ENCODE measurements at regions not wholly inside any gene's neighbourhood (a gene's known extent, or its start where the extent isn't known, plus 50 kb on each side); places are given as distances from the start of the nearest gene placed in this dataset.

DNA sequence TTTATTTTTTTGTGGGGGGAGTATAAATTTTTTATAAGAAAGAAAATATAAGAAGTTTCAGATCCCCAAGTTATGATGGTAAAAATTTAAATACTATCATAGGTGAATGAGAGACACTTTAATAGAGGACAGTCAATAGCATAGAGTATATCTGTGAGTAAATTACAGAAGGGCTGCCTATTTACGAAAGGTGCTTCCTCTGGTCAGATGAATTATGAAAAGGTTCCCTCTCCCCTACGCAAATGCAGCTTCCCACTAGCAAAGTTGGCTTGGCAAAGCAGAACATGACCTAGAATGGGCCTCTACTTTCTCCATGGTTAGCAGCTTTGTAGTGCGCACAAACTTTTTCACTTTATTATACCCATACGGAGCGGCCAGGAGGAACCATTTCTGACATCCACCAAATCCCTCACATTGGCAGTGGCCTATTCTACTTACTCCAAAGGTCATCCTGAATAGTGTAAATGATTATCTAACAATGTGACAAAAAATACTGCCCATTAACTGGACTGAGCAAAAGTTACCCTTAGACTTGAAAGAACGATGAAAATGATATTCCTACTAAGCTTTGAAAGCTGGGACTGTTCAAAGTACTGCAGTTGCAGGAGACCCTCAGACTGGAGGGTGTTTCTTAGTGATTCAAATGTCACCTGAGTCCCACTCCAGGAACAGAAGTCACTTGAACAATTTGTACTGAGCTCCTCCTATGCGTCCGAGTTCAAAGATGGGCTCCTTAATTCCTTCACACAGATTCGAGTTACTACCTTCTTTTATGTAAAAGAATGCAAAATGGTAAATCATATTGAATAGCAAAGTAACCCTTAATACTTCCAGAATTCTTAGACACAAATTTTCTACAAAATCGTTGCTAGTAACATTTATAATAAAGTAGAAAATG, 148.5 kb downstream of the NOL4 start:
- no peak for ATAC-seq

GRCh38 chr18:34061226-34061625, 163.5 kb downstream of the NOL4 start:
- no peak for ATAC-seq

DNA sequence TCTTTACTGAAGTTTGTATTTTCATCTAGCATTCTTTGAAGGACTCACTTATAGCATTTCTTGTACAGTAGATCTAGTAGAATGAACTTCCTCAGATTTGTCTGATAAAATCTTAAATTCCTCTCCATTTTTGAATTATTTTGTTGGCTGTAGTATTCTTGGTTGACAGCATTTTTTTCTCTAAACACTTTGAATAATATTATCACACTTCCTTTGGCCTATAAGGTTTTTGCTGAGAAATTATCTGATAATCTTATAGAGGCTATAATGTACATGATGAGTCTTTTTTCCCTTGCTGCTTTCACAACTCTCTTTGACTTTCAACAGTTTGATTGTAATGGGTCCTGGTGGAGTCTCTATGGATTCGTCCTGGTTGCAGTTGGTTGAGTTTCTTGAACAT, 169.5 kb downstream of the NOL4 start:
- ATAC-seq, result no peak

DNA sequence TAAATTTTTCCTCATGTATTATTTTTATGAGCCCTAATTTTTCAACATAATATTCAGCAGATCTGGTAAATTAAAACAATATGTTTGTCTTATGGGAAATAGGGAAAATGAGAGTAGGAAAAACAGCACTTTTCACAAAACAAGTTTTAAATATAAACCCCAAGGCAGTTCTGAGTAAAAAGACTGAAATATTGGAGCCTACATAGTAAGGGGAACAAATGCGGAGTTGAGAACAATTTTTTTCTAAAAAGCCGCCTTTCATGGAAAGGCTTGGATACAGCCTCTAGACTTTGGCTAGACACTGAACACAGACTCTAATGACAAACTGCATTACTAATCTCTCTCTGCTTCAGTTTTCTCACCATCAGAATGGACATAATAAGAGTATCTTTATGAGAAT, 174.1 kb downstream of the NOL4 start:
- ATAC-seq, result no peak

DNA sequence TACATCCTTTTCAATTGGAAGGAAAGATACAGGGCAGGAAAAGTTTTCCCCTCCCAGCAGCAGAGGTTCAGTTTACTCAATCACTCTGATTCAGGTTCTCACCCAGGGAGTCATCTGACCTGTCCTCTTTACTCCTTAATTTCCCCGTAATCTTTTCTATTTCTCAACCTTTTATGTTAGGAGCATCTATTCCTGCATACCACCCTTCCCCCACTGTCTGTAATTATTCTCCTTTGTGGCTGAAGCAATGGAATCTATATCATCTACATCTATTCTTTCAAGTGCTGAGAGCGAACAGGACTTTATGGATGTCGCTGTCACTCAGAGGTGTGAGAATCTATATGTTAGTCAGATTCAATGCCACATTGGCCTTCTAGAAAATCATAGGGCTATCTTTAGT, 175.2 kb downstream of the NOL4 start:
- ATAC-seq, result no peak

GRCh38 chr18:34048423-34048822, 176.3 kb downstream of the NOL4 start:
- no peak for ATAC-seq

- no peak for ATAC-seq
Observed at GRCh38 chr18:34042423-34043146, 182.1 kb downstream of the NOL4 start.

DNA sequence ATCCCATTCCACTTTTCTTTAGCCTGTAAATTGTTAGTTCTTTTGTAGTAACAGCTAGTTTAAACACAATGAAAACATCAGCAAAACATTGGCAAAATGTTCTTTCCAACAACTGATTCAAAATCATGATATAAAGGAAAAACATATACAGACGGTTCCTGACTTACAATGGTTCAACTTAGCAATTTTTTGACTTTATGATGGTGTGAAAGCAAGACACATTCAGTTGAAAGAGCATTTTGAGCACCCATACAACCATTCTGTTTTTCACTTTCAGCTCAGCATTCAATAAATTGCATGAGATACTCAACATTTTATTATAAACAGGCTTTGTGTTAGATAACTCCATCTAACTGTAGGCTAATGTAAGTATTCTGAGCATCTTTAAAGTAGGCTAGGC, 185.1 kb downstream of the NOL4 start:
- ATAC-seq, result no peak

DNA sequence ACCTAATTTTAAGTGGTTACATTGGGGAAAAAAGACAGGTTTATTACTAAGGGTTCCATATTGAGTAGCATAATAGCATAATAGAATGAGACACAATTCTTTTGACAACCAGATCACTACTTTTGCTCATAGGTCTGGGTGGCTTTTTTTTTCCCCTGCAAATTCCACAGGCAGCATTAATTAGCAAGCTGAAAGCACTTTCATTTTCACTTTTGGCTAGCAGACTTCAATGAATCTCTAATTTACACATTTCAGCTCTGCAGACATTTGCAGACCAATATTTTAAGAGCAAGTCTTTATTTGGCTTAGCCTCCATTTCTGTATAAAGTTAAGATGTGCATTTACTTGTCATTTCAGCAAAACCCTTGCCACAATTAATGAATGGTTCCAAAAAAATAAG, 185.5 kb downstream of the NOL4 start:
- ATAC-seq, result no peak

DNA sequence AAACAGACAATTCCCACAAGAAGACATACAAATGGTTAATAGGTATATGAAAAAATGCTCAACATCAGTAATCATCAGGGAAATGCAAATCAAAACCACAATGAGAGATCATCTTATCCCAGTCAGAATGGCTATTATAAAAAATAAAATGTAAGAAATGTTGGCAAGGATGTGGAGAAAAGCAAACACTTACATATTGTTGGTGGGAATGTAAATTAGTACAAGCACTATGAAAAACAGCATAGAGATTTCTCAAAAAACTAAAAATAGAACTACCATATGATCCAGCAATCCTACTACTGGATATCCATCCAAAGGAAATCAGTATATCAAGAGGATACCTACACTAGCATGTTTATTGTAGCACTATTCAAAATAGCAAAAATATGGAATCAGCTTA, 186.6 kb downstream of the NOL4 start:
- ATAC-seq, result no peak

DNA sequence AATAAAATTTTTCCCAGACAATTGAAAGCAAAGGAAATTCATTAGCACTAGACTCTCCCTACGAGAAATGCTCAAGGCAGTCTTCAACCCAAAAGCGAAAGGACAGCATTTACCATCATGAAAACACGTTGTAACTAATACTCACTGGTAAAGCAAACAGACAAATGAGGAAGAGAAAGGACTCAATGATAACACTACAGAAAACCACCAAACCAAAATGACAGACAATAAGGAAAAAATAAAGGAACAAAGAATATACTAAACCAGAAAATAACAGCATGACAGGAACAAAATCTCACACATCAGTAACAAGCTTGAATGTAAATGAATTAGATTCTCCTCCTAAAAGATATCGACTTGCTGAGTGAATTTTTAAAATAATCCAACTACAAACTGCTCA, 190.7 kb downstream of the NOL4 start:
- no peak for ATAC-seq

GRCh38 chr18:34031810-34032209, 192.9 kb downstream of the NOL4 start:
- ATAC-seq, result no peak

- ATAC-seq, result no peak
Observed at GRCh38 chr18:34028324-34028723, 196.4 kb downstream of the NOL4 start.

GRCh38 chr18:34025191-34025801, 199.4 kb downstream of the NOL4 start:
- ATAC-seq, result no peak

DNA sequence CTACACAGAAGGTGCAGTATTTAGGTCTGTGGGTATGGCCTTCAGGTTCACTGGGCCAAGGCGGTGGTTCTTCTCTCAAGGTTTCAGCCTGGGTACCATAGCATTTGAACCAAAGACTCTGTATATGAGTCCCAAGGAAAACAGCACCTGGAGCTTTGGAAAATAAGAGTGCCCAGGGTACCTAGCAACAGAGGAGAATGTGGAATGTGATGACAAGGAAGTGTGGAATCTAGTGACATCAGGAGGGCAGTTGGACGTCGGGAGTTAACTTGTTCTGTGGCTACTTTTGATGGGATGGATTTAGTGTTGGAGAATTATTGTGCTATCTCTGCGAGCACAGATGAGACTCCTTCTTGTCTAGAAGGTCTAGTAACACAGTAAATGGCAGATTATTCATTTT, 201.2 kb downstream of the NOL4 start:
- ATAC-seq, result no peak

DNA sequence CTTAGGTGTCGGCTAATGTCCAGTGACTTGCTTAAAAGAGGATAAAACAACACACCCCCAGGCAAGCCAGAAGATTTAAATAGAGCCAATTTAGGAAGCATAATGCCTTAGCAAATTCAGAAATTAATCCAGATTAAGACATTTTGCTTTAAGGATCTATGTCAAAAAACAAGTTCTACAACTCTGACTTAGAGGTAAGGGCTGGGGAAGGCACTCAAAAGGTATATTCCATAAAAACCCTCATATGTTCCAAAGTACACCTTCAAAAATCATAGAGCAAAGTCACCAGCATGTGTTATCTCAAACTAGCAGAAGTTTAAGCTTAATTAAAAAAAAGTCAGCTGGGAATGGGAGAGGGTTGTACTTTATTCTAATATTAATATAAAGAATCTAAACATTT, 206.4 kb downstream of the NOL4 start:
- ATAC-seq, result no peak

GRCh38 chr18:34003687-34004086, 221.0 kb downstream of the NOL4 start:
- ATAC-seq, result no peak

- ATAC-seq, result no peak
Observed at GRCh38 chr18:34002130-34002529, 222.6 kb downstream of the NOL4 start.

DNA sequence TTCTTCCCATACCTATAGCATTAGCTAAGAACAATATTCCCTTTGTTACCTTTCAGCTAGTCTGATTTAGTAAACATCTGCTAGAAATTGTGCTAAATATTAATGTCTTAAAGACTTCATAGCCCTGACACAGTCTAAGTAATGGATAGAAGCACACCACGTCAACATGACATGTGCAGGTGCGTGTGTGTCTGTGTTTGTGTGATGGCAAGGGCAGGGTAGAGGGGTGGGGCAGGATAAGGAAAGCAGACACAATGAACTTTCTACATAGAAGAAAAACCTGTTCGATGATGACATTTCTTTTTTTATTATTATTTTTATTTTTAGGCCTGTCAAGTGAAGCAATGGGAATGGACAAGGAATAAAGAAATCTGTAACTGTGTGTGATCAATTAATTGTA, 223.3 kb downstream of the NOL4 start:
- no peak for ATAC-seq

- no peak for ATAC-seq
Observed at GRCh38 chr18:33987206-33987605, 237.5 kb downstream of the NOL4 start.

DNA sequence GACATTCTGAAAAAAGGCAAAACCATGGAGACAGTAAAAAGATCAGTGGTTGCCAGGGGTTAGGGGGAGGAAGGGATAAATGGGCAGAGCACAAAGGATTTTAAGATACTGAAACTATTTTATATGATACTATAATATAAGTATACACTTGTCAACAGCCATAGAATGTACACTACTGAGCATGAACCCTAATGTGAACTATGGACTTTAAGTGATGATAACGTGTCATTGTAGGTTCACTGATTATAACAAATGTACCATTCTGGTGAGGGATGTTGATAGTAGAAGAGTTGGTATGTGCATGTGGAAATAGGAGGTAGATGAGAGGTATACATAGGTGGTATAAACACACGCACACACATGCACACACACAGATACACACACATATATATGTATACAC, 241.6 kb downstream of the NOL4 start:
- no peak for ATAC-seq

GRCh38 chr18:33960417-33960816, 264.3 kb downstream of the NOL4 start:
- no peak for ATAC-seq

GRCh38 chr18:33959609-33960008, 265.1 kb downstream of the NOL4 start:
- ATAC-seq, result no peak

DNA sequence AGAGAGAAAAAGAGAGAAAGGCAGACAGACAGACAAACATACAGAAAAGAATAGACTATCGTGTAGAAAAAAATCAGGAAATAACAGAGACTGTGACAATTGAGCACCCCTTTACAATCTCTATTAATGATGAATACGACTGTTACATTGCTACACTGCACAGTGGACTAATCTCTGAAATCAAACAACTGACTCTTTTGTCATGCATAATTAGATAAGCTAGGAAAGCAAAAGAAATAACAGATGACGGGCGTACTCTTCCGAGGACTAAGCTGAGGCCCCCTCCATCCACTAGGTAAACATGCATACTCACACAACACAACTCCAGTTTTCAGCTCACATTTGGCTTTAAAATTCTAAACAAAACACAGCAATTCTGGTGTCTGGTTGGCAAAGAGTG, 267.0 kb downstream of the NOL4 start:
- ATAC-seq, result no peak

Data from activated CD4-positive, CD25-positive, alpha-beta regulatory T cell treated with anti-CD3 and anti-CD28 coated beads, Interleukin-2, amount 50 U/mL, for 24 hours (primary cell).